HepG2 (cell line): ENCODE measurements at regions not wholly inside any gene's neighbourhood (a gene's known extent, or its start where the extent isn't known, plus 50 kb on each side); places are given as distances from the start of the nearest gene placed in this dataset.

Source experiments
- ATAC-seq: fragments of 200-7000 bp; cut with Tn5 transposase; 3 replicates; pipeline ENCODE4 v1.9.1; 2020; ENCODE audit warnings: mild to moderate bottlenecking, moderate library complexity
- BruUV-seq: library from RNA; stranded (reverse); fragments of 400-500 nt; replicated peaks from 2 replicates; lab custom pipeline; 2021; lab: Mats Ljungman, UMichigan
- CTCF ChIA-PET: fragments of 300-600 bp; formaldehyde crosslinking; extraction: SDS; loops from one replicate; lab custom pipeline; 2021; ENCODE audit warnings: low total read pairs, inconsistent platforms, low intra/inter-chr PET ratio; lab: Yijun Ruan, JAX
- POLR2A ChIA-PET: fragments of 350-600 bp; sonication (Branson Sonifier 250); formaldehyde crosslinking; loops from one replicate; lab custom pipeline; 2020; ENCODE audit warnings: antibody characterized with exemption, inconsistent platforms; lab: Yijun Ruan, JAX
- DNase-seq: peaks from one replicate; pipeline ENCODE4 v3.0.0-alpha.2; 2015; ENCODE audit warnings: low spot score
- FAIRE-seq: peaks from 3 replicates; lab custom pipeline; 2011; peaks lifted over from hg19 to GRCh38; lab: Jason Lieb, UNC
- H2AFZ ChIP-seq: one replicate; pipeline ENCODE4 v1.6.1; 2011; ENCODE audit warnings: low read length, inconsistent platforms
- H3K27ac ChIP-seq: fragments of 300-600 bp; 3 replicates; pipeline ENCODE4 v1.8.0; 2011; ENCODE audit warnings: mixed run types, mild to moderate bottlenecking, mixed read lengths, low read length, inconsistent platforms; ENCODE audit not compliant: insufficient read depth; ENCODE audit errors: extremely low read length
- H3K27me3 ChIP-seq, 2 experiments: fragments of 200-600 bp in 1 of 2; 2 replicates in 1 of 2; 3 replicates in 1 of 2; pipeline versions ENCODE4 v1.6.0 to v1.8.0; 2011; ENCODE audit warnings: low read length in 2 of 2, mild to moderate bottlenecking in 2 of 2, moderate library complexity in 2 of 2, inconsistent platforms in 1 of 2; ENCODE audit not compliant: insufficient read depth in 2 of 2, control insufficient read depth in 1 of 2
- H3K36me3 ChIP-seq, 2 experiments: fragments of 200-600 bp in 1 of 2; replicated peaks in 1 of 2; 2 replicates in 1 of 2; 3 replicates in 1 of 2; pipeline versions ENCODE4 v1.5.1 to v1.8.0; 2011; ENCODE audit warnings: low read length in 2 of 2, inconsistent platforms in 1 of 2; ENCODE audit not compliant: insufficient read depth in 2 of 2, control insufficient read depth in 1 of 2
- H3K4me1 ChIP-seq: 2 replicates; pipeline ENCODE4 v1.5.1; 2012; ENCODE audit warnings: low read length, inconsistent platforms; ENCODE audit not compliant: insufficient read depth
- H3K4me2 ChIP-seq: 2 replicates; pipeline ENCODE4 v1.6.0; 2011; ENCODE audit warnings: low read depth, low read length, inconsistent platforms
- H3K4me3 ChIP-seq, 3 experiments: fragments of 200-600 bp in 1 of 3; sonication (generic), shearing (Covaris generic) in 1 of 3; replicated peaks in 1 of 3; 2 replicates each; pipeline ENCODE4 v1.5.1; 2011 to 2016; ENCODE audit warnings: low read length in 3 of 3, inconsistent platforms in 2 of 3, low read depth in 2 of 3, mild to moderate bottlenecking in 2 of 3, control low read depth in 1 of 3, mixed read lengths in 1 of 3; ENCODE audit not compliant: insufficient read depth in 1 of 3
- H3K79me2 ChIP-seq: one replicate; pipeline ENCODE4 v1.6.1; 2011; ENCODE audit warnings: low read length, inconsistent platforms; ENCODE audit not compliant: insufficient read depth
- H3K9ac ChIP-seq: 2 replicates; pipeline ENCODE4 v1.6.0; 2011; ENCODE audit warnings: mild to moderate bottlenecking, low read depth, low read length, inconsistent platforms; ENCODE audit not compliant: insufficient read depth
- H3K9me3 ChIP-seq: 2 replicates; pipeline ENCODE4 v1.5.1; 2012; ENCODE audit warnings: mild to moderate bottlenecking, low read length
- H4K20me1 ChIP-seq: 2 replicates; pipeline ENCODE4 v1.6.0; 2011; ENCODE audit warnings: inconsistent platforms, mild to moderate bottlenecking, low read length, moderate library complexity; ENCODE audit not compliant: insufficient read depth
- ATF7 ChIP-seq, 2 experiments: fragments of 450-650 bp in 1 of 2; sonication (generic) in 1 of 2; formaldehyde crosslinking in 1 of 2; IDR thresholded peaks; 2 replicates each; pipeline versions ENCODE4 v1.4.0 to v1.6.1; 2016 to 2020; ENCODE audit warnings: antibody characterized with exemption in 1 of 2, mild to moderate bottlenecking in 1 of 2, missing genetic modification reagents in 1 of 2
- HMGA1 ChIP-seq: sonication (generic); formaldehyde crosslinking; conservative IDR thresholded peaks from 2 replicates; pipeline ENCODE4 v1.4.0; 2020; ENCODE audit warnings: missing genetic modification reagents
- MLLT10 ChIP-seq: sonication (generic); formaldehyde crosslinking; IDR thresholded peaks from 2 replicates; pipeline ENCODE4 v1.4.0; 2020; ENCODE audit warnings: missing genetic modification reagents
- MYNN ChIP-seq: sonication (generic); formaldehyde crosslinking; IDR thresholded peaks from 2 replicates; pipeline ENCODE4 v1.4.0; 2020; ENCODE audit warnings: mild to moderate bottlenecking, low read depth, missing genetic modification reagents
- PAX8 ChIP-seq: sonication (generic); formaldehyde crosslinking; IDR thresholded peaks from 2 replicates; pipeline ENCODE4 v1.8.0; 2022; ENCODE audit warnings: mild to moderate bottlenecking, missing genetic modification reagents, borderline replicate concordance
- PLRG1 ChIP-seq: fragments of 450-650 bp; conservative IDR thresholded peaks from 2 replicates; pipeline ENCODE4 v1.6.1; 2016
- RFX3 ChIP-seq: IDR thresholded peaks from 2 replicates; pipeline ENCODE4 v1.6.1; 2016; ENCODE audit warnings: missing biosample characterization, missing genetic modification reagents
- WIZ ChIP-seq: sonication (generic); formaldehyde crosslinking; IDR thresholded peaks from 2 replicates; pipeline ENCODE4 v1.5.1; 2020; ENCODE audit warnings: mild to moderate bottlenecking, missing genetic modification reagents
- ZBTB10 ChIP-seq: sonication (generic); formaldehyde crosslinking; IDR thresholded peaks from 2 replicates; pipeline ENCODE4 v1.4.0; 2020; ENCODE audit warnings: missing genetic modification reagents, borderline replicate concordance
- ZBTB7B ChIP-seq: sonication (generic); formaldehyde crosslinking; IDR thresholded peaks from 2 replicates; pipeline ENCODE4 v1.4.0; 2020; ENCODE audit warnings: missing genetic modification reagents
- ZFP36L1 ChIP-seq: sonication (generic); formaldehyde crosslinking; IDR thresholded peaks from 2 replicates; pipeline ENCODE4 v1.8.0; 2022; ENCODE audit warnings: mild to moderate bottlenecking, missing genetic modification reagents, moderate library complexity
- ZMYM2 ChIP-seq: sonication (generic); formaldehyde crosslinking; IDR thresholded peaks from 2 replicates; pipeline ENCODE4 v1.8.0; 2022; ENCODE audit warnings: mild to moderate bottlenecking, missing genetic modification reagents
- ZNF101 ChIP-seq: sonication (generic); formaldehyde crosslinking; IDR thresholded peaks from 2 replicates; pipeline ENCODE4 v1.4.0; 2020; ENCODE audit warnings: mild to moderate bottlenecking, low read depth, missing genetic modification reagents, borderline replicate concordance
- ZNF20 ChIP-seq: sonication (generic); formaldehyde crosslinking; IDR thresholded peaks from 2 replicates; pipeline ENCODE4 v1.4.0; 2020; ENCODE audit warnings: mild to moderate bottlenecking, moderate library complexity, missing genetic modification reagents
- ZNF451 ChIP-seq: sonication (generic); formaldehyde crosslinking; IDR thresholded peaks from 2 replicates; pipeline ENCODE4 v1.5.0; 2020; ENCODE audit warnings: mild to moderate bottlenecking, missing genetic modification reagents
- ZNF776 ChIP-seq: sonication (generic); formaldehyde crosslinking; IDR thresholded peaks from 2 replicates; pipeline ENCODE4 v1.4.0; 2020; ENCODE audit warnings: mild to moderate bottlenecking, missing genetic modification reagents
- whole genome bisulfite sequencing: methylation state at CpG from one replicate; pipeline ENCODE4 v1.1.6; 2017; ENCODE audit warnings: low lambda C conversion rate; 5-methylcytosine and 5-hydroxymethylcytosine counted together
- in situ Hi-C: cut with HindIII; loops from 2 replicates; pipeline ENCODE4 v1.10.0; 2017; ENCODE audit warnings: low pct_unique_long_range_greater_than_20kb; ENCODE audit not compliant: extremely low pct_ligation_motif_present
- intact Hi-C: fragments of 100-400 bp; cut with micrococcal nuclease; formaldehyde crosslinking; loops from one replicate; pipeline ENCODE4 v1.10.0; 2022; ENCODE audit not compliant: unreplicated experiment

DNA sequence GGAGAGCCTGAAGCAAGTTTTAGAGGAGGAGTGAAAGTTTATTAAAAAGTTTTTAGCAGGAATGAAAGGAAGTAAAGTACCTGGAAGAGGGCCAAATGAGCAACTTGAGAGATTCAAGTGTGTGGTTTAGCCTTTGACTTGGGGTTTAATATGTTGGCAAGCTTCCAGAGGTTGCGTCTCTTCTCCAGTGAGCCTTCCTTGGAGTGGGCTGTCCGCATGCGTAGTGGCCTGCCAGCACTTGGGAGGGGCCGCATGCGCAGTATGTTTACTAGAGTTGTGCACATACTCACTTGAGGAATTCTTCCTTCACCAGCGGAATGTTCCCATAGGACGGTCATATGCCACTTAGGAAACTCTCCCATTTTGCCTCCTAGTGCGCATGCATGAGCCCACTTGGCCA lies 235.2 kb downstream of the ALDH8A1 start:
- Histone ChIP-seq H3K4me1 (no peaks in the 10 kb centered on the region), H3K27ac (no peak overlapping the region), H3K27me3 (no peaks in the 10 kb centered on the region), H3K4me3 (no peak overlapping the region), H3K4me2 (no peak overlapping the region), H3K9ac (no peak overlapping the region), H3K79me2 (no peaks in the 10 kb centered on the region), H4K20me1 (no peaks in the 10 kb centered on the region), H3K36me3 (no peaks in the 10 kb centered on the region), H3K9me3 (no peaks in the 10 kb centered on the region), H2AFZ (no peak overlapping the region)
- FAIRE-seq (no peak), DNase-seq (no peak), ATAC-seq (no peak)
- in situ Hi-C loops (no loop called here), intact Hi-C loops (no loop called here)
- CTCF ChIA-PET = no interaction called here
- BruUV-seq = no TSS peak
- no peak for TF ChIP-seq ZNF101
- no peak for TF ChIP-seq PAX8
- TF ChIP-seq HMGA1 (CRISPR knock-in tag) = no peak
- TF ChIP-seq RFX3 (CRISPR knock-in tag) = no peak
- TF ChIP-seq MLLT10 (CRISPR knock-in tag) = no peak
- no peak for TF ChIP-seq ZMYM2
- TF ChIP-seq ZBTB10 (CRISPR knock-in tag) = no peak
- TF ChIP-seq PLRG1 = no peak
- TF ChIP-seq ZNF776 = no peak
- no peak for TF ChIP-seq WIZ (CRISPR knock-in tag)
- no peak for TF ChIP-seq ATF7 (IDR thresholded peaks at IDR 0.05)
- no peak for TF ChIP-seq ATF7 (CRISPR knock-in tag; IDR thresholded peaks at IDR 0.05)
- TF ChIP-seq MYNN (CRISPR knock-in tag) = no peak
- no peak for TF ChIP-seq ZFP36L1
- no peak for TF ChIP-seq ZBTB7B (CRISPR knock-in tag)
- TF ChIP-seq ZNF451 (CRISPR knock-in tag) = no peak
- TF ChIP-seq ZNF20 (CRISPR knock-in tag) = no peak
- POLR2A ChIA-PET = no interaction called here
- 66% methylated on average over 7 of the region's 8 CpGs for WGBS
